HEK293T (cell line): ENCODE measurements at regions not wholly inside any gene's neighbourhood (a gene's known extent, or its start where the extent isn't known, plus 50 kb on each side); places are given as distances from the start of the nearest gene placed in this dataset.
"Not testable (repeated sequence)": the region's sequence is repeated elsewhere in the genome, so short reads cannot be mapped to it uniquely, and the experiment has no call there.

Experiments used
- FOXA1 ChIP-seq: fragments of 450-650 bp; IDR thresholded peaks from 2 replicates; pipeline ENCODE4 v1.6.1; 2016; ENCODE audit warnings: mild to moderate bottlenecking
- NFRKB ChIP-seq: fragments of 450-650 bp; IDR thresholded peaks from 2 replicates; pipeline ENCODE4 v1.6.1; 2016; ENCODE audit warnings: mild to moderate bottlenecking, moderate library complexity

DNA sequence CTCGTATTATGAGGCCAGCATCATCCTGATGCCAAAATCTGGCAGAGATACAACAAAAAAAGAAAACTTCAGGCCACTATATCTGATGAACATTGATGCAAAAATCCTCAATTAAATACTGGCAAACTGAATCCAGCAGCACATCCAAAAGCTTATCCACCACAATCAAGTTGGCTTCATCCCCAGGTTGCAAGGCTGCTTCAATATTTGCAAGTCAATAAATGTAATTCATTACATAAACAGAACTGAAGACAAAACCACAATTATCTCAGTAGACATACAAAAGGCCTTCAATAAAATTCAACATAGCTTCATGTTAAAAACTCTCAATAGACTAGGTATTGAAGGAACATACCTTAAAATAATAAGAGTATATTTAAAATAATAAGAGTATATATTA, 815.3 kb upstream of the SLITRK1 start:
- TF ChIP-seq FOXA1, NFRKB: not testable (repeated sequence)
